GM18870 (cell line): ENCODE measurements at regions not wholly inside any gene's neighbourhood (a gene's known extent, or its start where the extent isn't known, plus 50 kb on each side); places are given as distances from the start of the nearest gene placed in this dataset.
"Not testable (repeated sequence)": the region's sequence is repeated elsewhere in the genome, so short reads cannot be mapped to it uniquely, and the experiment has no call there.

Source experiments
- ATAC-seq: cut with Tn5 transposase; IDR thresholded peaks from one replicate; pipeline ENCODE4 v1.9.1; 2021; ENCODE audit warnings: moderate library complexity; ENCODE audit not compliant: unreplicated experiment

- no peak for ATAC-seq
Measured at GRCh38 chr16:64269756-64270155, 852.1 kb downstream of the CDH11 start.

GRCh38 chr16:64265756-64266155, 856.1 kb downstream of the CDH11 start:
- ATAC-seq, result no peak

GRCh38 chr16:64260631-64261401, 861.0 kb downstream of the CDH11 start:
- ATAC-seq, result not testable (repeated sequence)

- ATAC-seq, result no peak
Measured at GRCh38 chr16:64254443-64255367, 867.2 kb downstream of the CDH11 start.

GRCh38 chr16:64253525-64253924, 868.3 kb downstream of the CDH11 start:
- no peak for ATAC-seq

GRCh38 chr16:64253096-64253495, 868.8 kb downstream of the CDH11 start:
- ATAC-seq, result no peak

GRCh38 chr16:64251742-64252141, 870.1 kb downstream of the CDH11 start:
- ATAC-seq, result no peak

GRCh38 chr16:64250866-64251265, 871.0 kb downstream of the CDH11 start:
- no peak for ATAC-seq

- ATAC-seq, result no peak
Measured at GRCh38 chr16:64242492-64242891, 879.4 kb downstream of the CDH11 start.

- no peak for ATAC-seq
Measured at GRCh38 chr16:64240586-64240985, 881.3 kb downstream of the CDH11 start.

GRCh38 chr16:64238571-64238970, 883.3 kb downstream of the CDH11 start:
- ATAC-seq, result no peak

GRCh38 chr16:64236316-64236715, 885.5 kb downstream of the CDH11 start:
- ATAC-seq, result no peak

- no peak for ATAC-seq
Measured at GRCh38 chr16:64234200-64234599, 887.7 kb downstream of the CDH11 start.

GRCh38 chr16:64225696-64226095, 896.2 kb downstream of the CDH11 start:
- no peak for ATAC-seq

- ATAC-seq, result no peak
Measured at GRCh38 chr16:64225036-64225435, 896.8 kb downstream of the CDH11 start.

- ATAC-seq, result no peak
Measured at GRCh38 chr16:64217789-64218535, 903.9 kb downstream of the CDH11 start.

GRCh38 chr16:64215730-64216129, 906.1 kb downstream of the CDH11 start:
- ATAC-seq, result no peak

- ATAC-seq, result no peak
Measured at GRCh38 chr16:64211331-64211730, 910.5 kb downstream of the CDH11 start.

GRCh38 chr16:64206862-64207261, 915.0 kb downstream of the CDH11 start:
- ATAC-seq, result no peak

GRCh38 chr16:64203126-64203525, 918.7 kb downstream of the CDH11 start:
- no peak for ATAC-seq

- no peak for ATAC-seq
Measured at GRCh38 chr16:64202571-64202970, 919.3 kb downstream of the CDH11 start.
